Aorta (tissue), 5 donors: ENCODE measurements at regions not wholly inside any gene's neighbourhood (a gene's known extent, or its start where the extent isn't known, plus 50 kb on each side); places are given as distances from the start of the nearest gene placed in this dataset.

Experiments used
- ATAC-seq: fragments of 200-7000 bp; cut with Tn5 transposase; one replicate; pipeline ENCODE4 v1.9.1; 2022; ENCODE audit warnings: moderate library complexity; ENCODE audit not compliant: low FRiP score
- DNase-seq, 2 donors: peaks; one replicate each; pipeline ENCODE4 v3.0.0-alpha.2; 2020
- H3K27ac ChIP-seq, 2 donors: one replicate each; pipeline ENCODE4 v1.5.1; 2013; ENCODE audit warnings: low read length in 2 of 2, mild to moderate bottlenecking in 2 of 2, moderate library complexity in 2 of 2, control low read depth in 1 of 2, inconsistent platforms in 1 of 2, low read depth in 1 of 2
- H3K27me3 ChIP-seq, 2 donors: one replicate each; pipeline ENCODE4 v1.6.1; 2013; ENCODE audit warnings: control low read depth in 1 of 2, low read length in 1 of 2, mild to moderate bottlenecking in 1 of 2, moderate library complexity in 1 of 2; ENCODE audit not compliant: insufficient read depth in 2 of 2, control insufficient read depth in 1 of 2
- H3K36me3 ChIP-seq, 2 donors: one replicate each; pipeline ENCODE4 v1.6.1; 2013; ENCODE audit warnings: control low read depth in 1 of 2, low read length in 1 of 2, mild to moderate bottlenecking in 1 of 2; ENCODE audit not compliant: insufficient read depth in 2 of 2, control insufficient read depth in 1 of 2
- H3K4me1 ChIP-seq, 2 donors: one replicate each; pipeline ENCODE4 v1.6.1; 2013; ENCODE audit warnings: low read length in 2 of 2, control low read depth in 1 of 2, mild to moderate bottlenecking in 1 of 2, moderate library complexity in 1 of 2; ENCODE audit not compliant: insufficient read depth in 2 of 2, control insufficient read depth in 1 of 2
- H3K4me3 ChIP-seq, 2 donors: one replicate each; pipeline ENCODE4 v1.5.1; 2013; ENCODE audit warnings: low read length in 2 of 2, control low read depth in 1 of 2, mild to moderate bottlenecking in 1 of 2
- H3K9me3 ChIP-seq: one replicate; pipeline ENCODE4 v1.6.1; 2013; ENCODE audit warnings: mild to moderate bottlenecking, low read length; ENCODE audit not compliant: control insufficient read depth
- WGBS, 2 donors: extraction: QIAGEN DNeasy Blood & Tissue Kit; methylation state at CpG; one replicate each; pipeline ENCODE4 v1.1.7; 2013; 5-methylcytosine and 5-hydroxymethylcytosine counted together
- intact Hi-C, 2 donors: fragments of 100-400 bp; cut with DNase I; formaldehyde crosslinking; loops; one replicate each; pipeline versions ENCODE4 v1.14.2 to v1.15.0; 2022
- donor health status: healthy with polysubstance abuse.
- donor health status: Bipolar disorder and iron deficiency.
- donor health status: DM: no; HTN: no; CAD: no.
- donor health status: DM: no; HTN: no; CAD: no.
- donor health status: DM: yes; HTN: yes; CAD: no.

- no peaks in the 10 kb centered on the region for H3K27me3 ChIP-seq
- no peak overlapping the region for H3K4me3 ChIP-seq
- 80 to 85% methylated on average over 4 of the region's 4 CpGs for WGBS, 2 donors
- no peaks in the 10 kb centered on the region for H3K4me1 ChIP-seq
- ATAC-seq (no peak), DNase-seq (no peak)
- no peak overlapping the region for H3K27ac ChIP-seq
- intact Hi-C loops, result no loop called here
- H3K9me3 ChIP-seq, result no peaks in the 10 kb centered on the region
- H3K36me3 ChIP-seq, result no peaks in the 10 kb centered on the region
Observed at GRCh38 chr9:91082731-91083130, 279.0 kb downstream of the AUH start.

GRCh38 chr9:91084896-91085516 is 276.7 kb downstream of the AUH start:
- Histone ChIP-seq H3K36me3 (no peaks in the 10 kb centered on the region), H3K9me3 (no peaks in the 10 kb centered on the region), H3K4me3 (no peak overlapping the region), H3K4me1 (no peaks in the 10 kb centered on the region), H3K27me3 (no peaks in the 10 kb centered on the region), H3K27ac (no peak overlapping the region)
- intact Hi-C loops, result loop anchor here (2.0 to 5.0 kb wide), 2 partner anchors 78 to 347 kb away; no protein-coding TSS in a partner anchor
- DNase-seq, result no peak
- no peak for ATAC-seq
- WGBS, 2 donors, result 76 to 82% methylated on average over 2 of the region's 2 CpGs

DNA sequence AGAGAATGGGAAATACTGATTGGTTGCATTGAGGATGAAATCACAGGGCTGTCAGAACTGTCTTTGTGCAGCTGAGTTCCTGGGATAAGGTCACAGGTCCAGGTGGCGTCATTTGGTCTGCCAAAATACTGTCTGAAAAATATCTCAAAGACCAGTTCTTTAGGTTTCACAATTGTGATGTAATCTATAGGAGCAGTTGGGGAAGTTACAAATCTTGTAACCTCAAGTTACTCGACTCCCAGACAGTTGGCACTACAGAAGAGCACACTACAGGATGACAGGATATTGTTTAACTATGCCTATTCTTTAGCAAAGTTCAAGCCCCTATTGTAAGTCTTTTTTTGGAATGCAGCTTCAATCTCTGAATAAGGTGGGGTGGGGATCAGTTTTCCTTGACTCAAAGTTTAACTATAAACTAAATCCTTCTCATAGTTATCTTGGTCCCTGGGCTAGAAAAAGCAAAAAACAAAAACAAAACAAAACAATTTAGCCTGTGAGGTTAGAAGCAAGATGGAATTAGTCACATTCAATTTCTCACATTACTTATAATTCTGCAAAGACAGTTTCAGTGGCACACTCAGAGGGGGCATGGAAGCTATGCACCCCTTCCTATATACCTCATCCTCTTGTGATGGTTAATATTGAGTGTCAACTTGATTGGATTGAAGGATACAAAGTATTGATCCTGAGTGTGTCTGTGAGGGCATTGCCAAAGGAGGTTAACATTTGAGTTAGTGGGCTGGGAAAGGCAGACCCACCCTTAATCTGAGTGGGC is 276.0 kb downstream of the AUH start:
- no peak for DNase-seq
- 39 to 84% methylated on average over 2 of the region's 2 CpGs for WGBS, 2 donors
- no peaks in the 10 kb centered on the region for H3K9me3 ChIP-seq
- H3K27ac ChIP-seq, result no peak overlapping the region
- H3K4me1 ChIP-seq, result no peaks in the 10 kb centered on the region
- no peaks in the 10 kb centered on the region for H3K36me3 ChIP-seq
- intact Hi-C loops, result loop anchor here (2.0 to 5.0 kb wide), 2 partner anchors 79 to 347 kb away; no protein-coding TSS in a partner anchor
- ATAC-seq, result no peak
- H3K27me3 ChIP-seq, result no peaks in the 10 kb centered on the region
- H3K4me3 ChIP-seq, result no peak overlapping the region

DNA sequence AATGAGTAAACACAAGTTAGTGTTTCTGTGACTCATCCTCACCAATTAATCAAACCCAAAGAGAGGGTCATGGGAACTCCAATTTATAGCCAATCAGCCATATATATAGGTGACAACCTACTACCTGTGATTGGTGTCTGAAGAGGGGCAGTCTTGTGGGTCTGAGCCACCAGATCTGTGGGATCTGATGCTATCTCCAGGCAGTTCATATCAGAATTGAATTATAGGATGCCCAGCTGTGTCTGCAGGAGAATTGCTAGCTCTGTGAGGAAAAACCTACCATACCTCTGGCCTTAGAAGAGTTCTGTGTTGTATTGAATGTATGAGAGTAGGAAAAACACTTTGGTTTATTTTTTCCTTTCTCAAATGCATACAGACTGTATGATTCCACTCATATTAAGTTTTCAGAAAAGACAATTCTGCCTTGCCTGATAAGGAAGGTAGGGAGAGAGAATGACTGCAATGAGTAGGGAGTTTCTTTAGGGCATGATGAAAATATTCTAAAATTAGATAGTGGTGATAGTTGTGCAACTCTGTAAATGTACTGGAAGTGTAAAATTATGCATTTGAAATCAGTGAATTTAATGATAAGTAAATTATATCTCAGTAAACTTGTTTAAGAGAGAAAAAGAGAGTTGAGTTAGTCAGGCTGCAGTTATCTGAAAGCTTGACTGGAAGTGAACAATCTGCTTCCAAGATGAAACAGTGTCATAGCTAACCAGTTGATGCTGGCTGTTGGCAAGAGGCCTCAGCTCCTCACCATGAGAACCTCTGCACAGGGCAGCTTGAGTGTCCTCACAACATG is 274.9 kb downstream of the AUH start:
- intact Hi-C loops, result loop anchor here in 1 of 2 donors (5.0 kb wide), 1 partner anchor 345 kb away; no protein-coding TSS in a partner anchor
- Histone ChIP-seq H3K36me3 (no peaks in the 10 kb centered on the region), H3K9me3 (no peaks in the 10 kb centered on the region), H3K4me1 (no peaks in the 10 kb centered on the region), H3K27ac (no peak overlapping the region), H3K27me3 (no peaks in the 10 kb centered on the region), H3K4me3 (no peak overlapping the region)
- no peak for DNase-seq
- ATAC-seq, result no peak

DNA sequence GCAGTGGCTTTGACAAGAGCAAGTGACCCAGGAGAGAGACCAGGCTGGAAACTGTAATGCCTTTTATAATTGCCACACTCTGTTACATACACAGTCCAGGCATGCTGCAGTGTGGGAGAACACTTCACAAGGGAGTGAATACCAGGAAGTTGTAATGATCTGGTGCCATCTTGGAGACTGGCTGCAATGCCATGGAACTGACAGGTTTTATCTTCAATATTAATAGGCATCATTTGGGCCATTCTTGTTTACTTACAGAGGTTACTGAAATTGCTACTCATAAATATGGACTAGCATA is 274.3 kb downstream of the AUH start:
- DNase-seq (no peak), ATAC-seq (no peak)
- Histone ChIP-seq H3K27ac (no peak overlapping the region), H3K36me3 (no peaks in the 10 kb centered on the region), H3K4me1 (no peaks in the 10 kb centered on the region), H3K27me3 (no peaks in the 10 kb centered on the region), H3K4me3 (no peak overlapping the region), H3K9me3 (no peaks in the 10 kb centered on the region)
- intact Hi-C loops, result loop anchor here in 1 of 2 donors (5.0 kb wide), 1 partner anchor 345 kb away; no protein-coding TSS in a partner anchor

- Histone ChIP-seq H3K4me1 (no peaks in the 10 kb centered on the region), H3K4me3 (no peak overlapping the region), H3K27ac (no peak overlapping the region), H3K27me3 (no peaks in the 10 kb centered on the region), H3K36me3 (no peaks in the 10 kb centered on the region), H3K9me3 (no peaks in the 10 kb centered on the region)
- DNase-seq (no peak), ATAC-seq (peak; percentile 64)
- 42% methylated on average over 6 of the region's 6 CpGs for whole genome bisulfite sequencing, 2 donors
- intact Hi-C loops, result loop anchor here in 1 of 2 donors (5.0 kb wide), 1 partner anchor 343 kb away; no protein-coding TSS in a partner anchor
Observed at GRCh38 chr9:91089405-91090129, 272.2 kb downstream of the AUH start.

DNA sequence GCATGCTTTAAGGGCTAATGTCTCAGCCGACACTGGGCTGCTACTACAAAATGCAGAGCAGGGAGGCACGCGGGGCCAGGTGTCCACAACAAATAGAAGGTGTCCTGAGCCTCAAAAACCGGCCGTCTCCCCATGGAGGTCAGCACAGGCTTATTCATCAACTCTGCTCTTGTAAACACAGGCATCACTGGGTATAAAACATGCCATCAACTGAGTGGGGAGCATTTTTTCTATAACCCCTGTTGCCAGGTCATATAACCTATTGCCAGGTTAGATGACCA is 271.6 kb downstream of the AUH start:
- intact Hi-C loops, result no loop called here
- H3K27ac ChIP-seq, result no peak overlapping the region
- no peak for ATAC-seq
- H3K36me3 ChIP-seq, result no peaks in the 10 kb centered on the region
- no peak overlapping the region for H3K4me3 ChIP-seq
- no peak for DNase-seq
- no peaks in the 10 kb centered on the region for H3K27me3 ChIP-seq
- 81 to 82% methylated on average over 5 of the region's 5 CpGs for WGBS, 2 donors
- H3K9me3 ChIP-seq, result no peaks in the 10 kb centered on the region
- H3K4me1 ChIP-seq, result no peaks in the 10 kb centered on the region

GRCh38 chr9:91092214-91092613 is 269.5 kb downstream of the AUH start:
- Histone ChIP-seq H3K4me1 (no peaks in the 10 kb centered on the region), H3K27me3 (no peaks in the 10 kb centered on the region), H3K9me3 (no peaks in the 10 kb centered on the region), H3K27ac (no peak overlapping the region), H3K4me3 (no peak overlapping the region), H3K36me3 (no peaks in the 10 kb centered on the region)
- no peak for DNase-seq
- intact Hi-C loops, result no loop called here
- ATAC-seq, result no peak
- 0 to 100% methylated on average over 1 of the region's 1 CpG for WGBS, 2 donors
